Fibroblast of lung (primary cell): ENCODE measurements at regions not wholly inside any gene's neighbourhood (a gene's known extent, or its start where the extent isn't known, plus 50 kb on each side); places are given as distances from the start of the nearest gene placed in this dataset.
A peak's percentile ranks its signal among the peaks of the same experiment; 100 is the strongest.

Experiments
- DNase-seq, 2 donors: peaks; one replicate each; pipeline versions ENCODE4 v3.0.0 to v3.0.0-alpha.2; 2010; ENCODE audit warnings: low read depth in 2 of 2
- H2AFZ ChIP-seq: 2 replicates; pipeline ENCODE4 v1.5.1; 2012; ENCODE audit warnings: low read length, control low read depth, inconsistent platforms
- H3K27ac ChIP-seq: 2 replicates; pipeline ENCODE4 v1.5.1; 2011; ENCODE audit warnings: low read length, control low read depth; ENCODE audit not compliant: insufficient read depth
- H3K27me3 ChIP-seq: 2 replicates; pipeline ENCODE4 v1.5.1; 2011; ENCODE audit warnings: mild to moderate bottlenecking, low read length; ENCODE audit not compliant: control insufficient read depth, insufficient read depth
- H3K36me3 ChIP-seq: 2 replicates; pipeline ENCODE4 v1.5.1; 2011; ENCODE audit warnings: low read length; ENCODE audit not compliant: control insufficient read depth, insufficient read depth
- H3K4me1 ChIP-seq: 2 replicates; pipeline ENCODE4 v1.5.1; 2011; ENCODE audit warnings: low read length; ENCODE audit not compliant: control insufficient read depth, insufficient read depth; ENCODE audit errors: extremely low read depth
- H3K4me2 ChIP-seq: 2 replicates; pipeline ENCODE4 v1.5.1; 2011; ENCODE audit warnings: low read length, control low read depth; ENCODE audit not compliant: insufficient read depth; ENCODE audit errors: extremely low read depth
- H3K4me3 ChIP-seq, 4 experiments: fragments of 200-600 bp in 1 of 4; sonication (generic) in 1 of 4; replicated peaks in 1 of 4; 2 replicates each; pipeline ENCODE4 v1.5.1; 2011 to 2016; ENCODE audit warnings: low read length in 4 of 4, low read depth in 3 of 4, mild to moderate bottlenecking in 3 of 4, control low read depth in 2 of 4, inconsistent platforms in 1 of 4, mixed read lengths in 1 of 4; ENCODE audit not compliant: insufficient read depth in 1 of 4; ENCODE audit errors: control extremely low read depth in 1 of 4
- H3K79me2 ChIP-seq: 2 replicates; pipeline ENCODE4 v1.5.1; 2012; ENCODE audit warnings: mild to moderate bottlenecking, low read length, inconsistent platforms; ENCODE audit not compliant: control insufficient read depth, insufficient read depth
- H3K9ac ChIP-seq: 2 replicates; pipeline ENCODE4 v1.5.1; 2011; ENCODE audit warnings: mild to moderate bottlenecking, low read length, control low read depth; ENCODE audit not compliant: insufficient read depth
- H3K9me3 ChIP-seq: 2 replicates; pipeline ENCODE4 v1.5.1; 2012; ENCODE audit warnings: low read depth, low read length; ENCODE audit not compliant: control insufficient read depth, insufficient read depth
- H4K20me1 ChIP-seq: 2 replicates; pipeline ENCODE4 v1.5.1; 2011; ENCODE audit warnings: low read length; ENCODE audit not compliant: control insufficient read depth, insufficient read depth; ENCODE audit errors: extremely low read depth
- CTCF ChIP-seq, 2 donors: IDR thresholded peaks in 1 of 2; conservative IDR thresholded peaks in 1 of 2; 1 replicate in 1 of 2; 2 replicates in 1 of 2; pipeline ENCODE4 v1.5.1; 2011 to 2012; ENCODE audit warnings: low read length in 2 of 2, control low read depth in 1 of 2, inconsistent platforms in 1 of 2, low read depth in 1 of 2, mild to moderate bottlenecking in 1 of 2
- EZH2 ChIP-seq: IDR thresholded peaks from 2 replicates; pipeline ENCODE4 v1.5.1; 2012; ENCODE audit warnings: low read length, control low read depth, mild to moderate bottlenecking; ENCODE audit errors: missing control alignments

GRCh38 chr4:167831855-167832254, 260.5 kb upstream of the ANXA10 start:
- H3K27ac ChIP-seq, result no peak overlapping the region
- no peaks in the 10 kb centered on the region for H3K9me3 ChIP-seq
- no peaks in the 10 kb centered on the region for H4K20me1 ChIP-seq
- H3K79me2 ChIP-seq, result no peaks in the 10 kb centered on the region
- H3K4me3 ChIP-seq, result no peak overlapping the region
- H3K27me3 ChIP-seq, result no peaks in the 10 kb centered on the region
- no peak overlapping the region for H3K9ac ChIP-seq
- no peaks in the 10 kb centered on the region for H3K36me3 ChIP-seq
- H3K4me2 ChIP-seq, result no peak overlapping the region
- no peaks in the 10 kb centered on the region for H3K4me1 ChIP-seq
- DNase-seq, result peak in 1 of 2 donors; percentile 14
- TF ChIP-seq EZH2 (no peak), CTCF (conservative IDR thresholded peaks at IDR 0.05 in 1 of 2, IDR thresholded peaks at IDR 0.05 in 1 of 2; ENCODE audit: low read depth in 1 of 2, low read length in 2 of 2) (no peak)
- no peak overlapping the region for H2AFZ ChIP-seq

- no peaks in the 10 kb centered on the region for H4K20me1 ChIP-seq
- H3K27ac ChIP-seq, result no peak overlapping the region
- H3K4me1 ChIP-seq, result no peaks in the 10 kb centered on the region
- H3K9ac ChIP-seq, result no peak overlapping the region
- no peak overlapping the region for H3K4me2 ChIP-seq
- no peak overlapping the region for H3K4me3 ChIP-seq
- TF ChIP-seq CTCF (conservative IDR thresholded peaks at IDR 0.05 in 1 of 2, IDR thresholded peaks at IDR 0.05 in 1 of 2; ENCODE audit: low read depth in 1 of 2, low read length in 2 of 2), result no peak
- TF ChIP-seq EZH2, result no peak
- H2AFZ ChIP-seq, result no peak overlapping the region
- no peaks in the 10 kb centered on the region for H3K27me3 ChIP-seq
- no peaks in the 10 kb centered on the region for H3K9me3 ChIP-seq
- H3K79me2 ChIP-seq, result no peaks in the 10 kb centered on the region
- H3K36me3 ChIP-seq, result no peaks in the 10 kb centered on the region
- DNase-seq, result peak; percentile 15 to 32
Observed at GRCh38 chr4:167838686-167839085, 253.7 kb upstream of the ANXA10 start.

GRCh38 chr4:167842487-167842886, 249.8 kb upstream of the ANXA10 start:
- Histone ChIP-seq H3K9me3 (no peaks in the 10 kb centered on the region), H3K27me3 (no peaks in the 10 kb centered on the region), H3K27ac (no peak overlapping the region), H3K4me2 (no peak overlapping the region), H3K79me2 (no peaks in the 10 kb centered on the region), H3K4me1 (no peaks in the 10 kb centered on the region), H3K36me3 (no peaks in the 10 kb centered on the region), H3K9ac (no peak overlapping the region), H2AFZ (no peak overlapping the region), H4K20me1 (no peaks in the 10 kb centered on the region), H3K4me3 (no peak overlapping the region)
- no peak for DNase-seq
- no peak for TF ChIP-seq CTCF (conservative IDR thresholded peaks at IDR 0.05 in 1 of 2, IDR thresholded peaks at IDR 0.05 in 1 of 2; ENCODE audit: low read depth in 1 of 2, low read length in 2 of 2)
- TF ChIP-seq EZH2, result no peak
